HEK293 (cell line): ENCODE measurements at regions not wholly inside any gene's neighbourhood (a gene's known extent, or its start where the extent isn't known, plus 50 kb on each side); places are given as distances from the start of the nearest gene placed in this dataset.

ENCODE experiments used
- ATF2 ChIP-seq: fragments of 450-650 bp; formaldehyde crosslinking; IDR thresholded peaks from 2 replicates; pipeline ENCODE4 v1.5.1; 2016; ENCODE audit warnings: missing biosample characterization, missing genetic modification characterization, low read depth
- CTCF ChIP-seq: fragments of 450-650 bp; formaldehyde crosslinking; IDR thresholded peaks from 2 replicates; pipeline ENCODE4 v1.5.1; 2016; ENCODE audit warnings: missing biosample characterization, missing genetic modification characterization
- ZNF114 ChIP-seq: fragments of 450-650 bp; formaldehyde crosslinking; IDR thresholded peaks from 2 replicates; pipeline ENCODE4 v1.5.0; 2017; ENCODE audit warnings: missing biosample characterization, missing genetic modification characterization
- ZNF184 ChIP-seq: fragments of 450-650 bp; IDR thresholded peaks from 2 replicates; pipeline ENCODE4 v1.5.1; 2018; ENCODE audit warnings: missing biosample characterization, mild to moderate bottlenecking, missing genetic modification characterization
- TF ChIP-seq, protein P1 (sequence below): fragments of 450-650 bp; formaldehyde crosslinking; optimal IDR thresholded peaks from 2 replicates; pipeline ENCODE3; 2016; ENCODE audit warnings: missing biosample characterization, mild to moderate bottlenecking, missing genetic modification characterization

GRCh38 chr2:54371460-54372065 lies 84.6 kb upstream of the SPTBN1 start:
- TF ChIP-seq, protein P1, sequence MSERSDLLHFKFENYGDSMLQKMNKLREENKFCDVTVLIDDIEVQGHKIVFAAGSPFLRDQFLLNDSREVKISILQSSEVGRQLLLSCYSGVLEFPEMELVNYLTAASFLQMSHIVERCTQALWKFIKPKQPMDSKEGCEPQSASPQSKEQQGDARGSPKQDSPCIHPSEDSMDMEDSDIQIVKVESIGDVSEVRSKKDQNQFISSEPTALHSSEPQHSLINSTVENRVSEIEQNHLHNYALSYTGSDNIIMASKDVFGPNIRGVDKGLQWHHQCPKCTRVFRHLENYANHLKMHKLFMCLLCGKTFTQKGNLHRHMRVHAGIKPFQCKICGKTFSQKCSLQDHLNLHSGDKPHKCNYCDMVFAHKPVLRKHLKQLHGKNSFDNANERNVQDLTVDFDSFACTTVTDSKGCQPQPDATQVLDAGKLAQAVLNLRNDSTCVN (tag by site-specific recombination), result no peak
- TF ChIP-seq ZNF114 (tag by site-specific recombination) (no peak), CTCF (tag by site-specific recombination) (no peak), ATF2 (no peak), ZNF184 (tag by site-specific recombination) (no peak)
